GM18870 (cell line): ENCODE measurements at regions not wholly inside any gene's neighbourhood (a gene's known extent, or its start where the extent isn't known, plus 50 kb on each side); places are given as distances from the start of the nearest gene placed in this dataset.
A peak's percentile ranks its signal among the peaks of the same experiment; 100 is the strongest.

Experiments used
- ATAC-seq: cut with Tn5 transposase; IDR thresholded peaks from one replicate; pipeline ENCODE4 v1.9.1; 2021; ENCODE audit warnings: moderate library complexity; ENCODE audit not compliant: unreplicated experiment

GRCh38 chr12:77630790-77631445 lies 199.8 kb upstream of the NAV3 start:
- no peak for ATAC-seq

- no peak for ATAC-seq
These were observed 200.3 kb upstream of the NAV3 start for GRCh38 chr12:77630344-77630743.

- no peak for ATAC-seq
These were observed 201.6 kb upstream of the NAV3 start for GRCh38 chr12:77629141-77629540.

GRCh38 chr12:77625441-77625840 lies 205.3 kb upstream of the NAV3 start:
- ATAC-seq = no peak

GRCh38 chr12:77619425-77619824 lies 211.3 kb upstream of the NAV3 start:
- ATAC-seq = no peak

GRCh38 chr12:77617818-77618217 lies 212.9 kb upstream of the NAV3 start:
- no peak for ATAC-seq

GRCh38 chr12:77615332-77615731 lies 215.4 kb upstream of the NAV3 start:
- ATAC-seq = no peak

GRCh38 chr12:77613411-77613810 lies 217.3 kb upstream of the NAV3 start:
- ATAC-seq = no peak

GRCh38 chr12:77610446-77610845 lies 220.2 kb upstream of the NAV3 start:
- ATAC-seq = no peak

GRCh38 chr12:77609016-77609415 lies 221.7 kb upstream of the NAV3 start:
- no peak for ATAC-seq

GRCh38 chr12:77608271-77608824 lies 222.3 kb upstream of the NAV3 start:
- no peak for ATAC-seq

GRCh38 chr12:77606348-77606747 lies 224.3 kb upstream of the NAV3 start:
- peak; percentile 60 for ATAC-seq

GRCh38 chr12:77603946-77604345 lies 226.7 kb upstream of the NAV3 start:
- ATAC-seq = no peak

GRCh38 chr12:77601069-77601468 lies 229.6 kb upstream of the NAV3 start:
- ATAC-seq = peak; percentile 50

GRCh38 chr12:77600468-77600843 lies 230.2 kb upstream of the NAV3 start:
- peak; percentile 11 for ATAC-seq

- ATAC-seq = peak; percentile 77
These were observed 230.8 kb upstream of the NAV3 start for GRCh38 chr12:77599782-77600467.

- ATAC-seq = no peak
These were observed 236.3 kb upstream of the NAV3 start for GRCh38 chr12:77594366-77594765.

GRCh38 chr12:77592836-77593235 lies 237.9 kb upstream of the NAV3 start:
- no peak for ATAC-seq

- no peak for ATAC-seq
These were observed 238.5 kb upstream of the NAV3 start for GRCh38 chr12:77591959-77592743.

- no peak for ATAC-seq
These were observed 240.4 kb upstream of the NAV3 start for GRCh38 chr12:77590306-77590705.

GRCh38 chr12:77584860-77585259 lies 245.8 kb upstream of the NAV3 start:
- no peak for ATAC-seq
